ENCODE measurements at regions not wholly inside any gene's neighbourhood (a gene's known extent, or its start where the extent isn't known, plus 50 kb on each side); places are given as distances from the start of the nearest gene placed in this dataset.

GRCh38 chrY:15650056-15650455 is 1125.7 kb downstream of the NLGN4Y start:
- 51% methylated on average over 2 of the region's 2 CpGs for whole genome bisulfite sequencing

GRCh38 chrY:15688531-15688930 is 1164.2 kb downstream of the NLGN4Y start:
- Histone ChIP-seq H3K9me3 (ENCODE audit: control insufficient read depth, low read length) (no peaks in the 10 kb centered on the region), H3K27me3 (ENCODE audit: control insufficient read depth, insufficient read depth) (no peaks in the 10 kb centered on the region), H3K4me1 (ENCODE audit: control insufficient read depth, insufficient read depth, low read length) (no peaks in the 10 kb centered on the region), H3K27ac (ENCODE audit: low read length) (no peak overlapping the region), H3K4me3 (ENCODE audit: low read length) (no peak overlapping the region)
- no peak for DNase-seq
- 42% methylated on average over 1 of the region's 1 CpG for WGBS
- intact Hi-C loops (cut with DNase I): no loop called here
- no peak for ATAC-seq

More at GRCh38 chrY:15650056-15650455, 1125.7 kb downstream of the NLGN4Y start:
- intact Hi-C loops (cut with DNase I): no loop called here
- H3K27ac ChIP-seq (ENCODE audit: low read length): no peak overlapping the region
- DNase-seq (no peak), ATAC-seq (no peak)
- H3K9me3 ChIP-seq (ENCODE audit: control insufficient read depth, low read length): no peaks in the 10 kb centered on the region
- no peak overlapping the region for H3K4me3 ChIP-seq (ENCODE audit: low read length)
- H3K27me3 ChIP-seq (ENCODE audit: control insufficient read depth, insufficient read depth): no peaks in the 10 kb centered on the region
- H3K4me1 ChIP-seq (ENCODE audit: control insufficient read depth, insufficient read depth, low read length): no peaks in the 10 kb centered on the region

- DNase-seq (no peak), ATAC-seq (no peak)
- 93% methylated on average over 1 of the region's 1 CpG for WGBS
- Histone ChIP-seq H3K9me3 (ENCODE audit: control insufficient read depth, low read length) (no peaks in the 10 kb centered on the region), H3K4me3 (ENCODE audit: low read length) (no peak overlapping the region), H3K27me3 (ENCODE audit: control insufficient read depth, insufficient read depth) (no peaks in the 10 kb centered on the region), H3K27ac (ENCODE audit: low read length) (no peak overlapping the region), H3K4me1 (ENCODE audit: control insufficient read depth, insufficient read depth, low read length) (no peaks in the 10 kb centered on the region)
- intact Hi-C loops (cut with DNase I): no loop called here
Observed at GRCh38 chrY:15689994-15690393, 1165.7 kb downstream of the NLGN4Y start.

- H3K9me3 ChIP-seq (ENCODE audit: control insufficient read depth, low read length): no peaks in the 10 kb centered on the region
- DNase-seq (no peak), ATAC-seq (no peak)
- no peaks in the 10 kb centered on the region for H3K27me3 ChIP-seq (ENCODE audit: control insufficient read depth, insufficient read depth)
- H3K4me1 ChIP-seq (ENCODE audit: control insufficient read depth, insufficient read depth, low read length): no peaks in the 10 kb centered on the region
- H3K27ac ChIP-seq (ENCODE audit: low read length): no peak overlapping the region
- no peak overlapping the region for H3K4me3 ChIP-seq (ENCODE audit: low read length)
- intact Hi-C loops (cut with DNase I): no loop called here
- WGBS: 90% methylated on average over 1 of the region's 1 CpG
Observed at GRCh38 chrY:15702131-15702530, 1177.8 kb downstream of the NLGN4Y start.

- no peaks in the 10 kb centered on the region for H3K9me3 ChIP-seq (ENCODE audit: control insufficient read depth, low read length)
- no peak overlapping the region for H3K4me3 ChIP-seq (ENCODE audit: low read length)
- 65% methylated on average over 5 of the region's 5 CpGs for WGBS
- H3K4me1 ChIP-seq (ENCODE audit: control insufficient read depth, insufficient read depth, low read length): no peaks in the 10 kb centered on the region
- intact Hi-C loops (cut with DNase I): no loop called here
- ATAC-seq (no peak), DNase-seq (no peak)
- no peaks in the 10 kb centered on the region for H3K27me3 ChIP-seq (ENCODE audit: control insufficient read depth, insufficient read depth)
- no peak overlapping the region for H3K27ac ChIP-seq (ENCODE audit: low read length)
Observed at GRCh38 chrY:15704906-15705305, 1180.6 kb downstream of the NLGN4Y start.

GRCh38 chrY:15749533-15750433 is 1225.5 kb downstream of the NLGN4Y start:
- H3K9me3 ChIP-seq (ENCODE audit: control insufficient read depth, low read length): no peaks in the 10 kb centered on the region
- H3K4me3 ChIP-seq (ENCODE audit: low read length): no peak overlapping the region
- no peaks in the 10 kb centered on the region for H3K27me3 ChIP-seq (ENCODE audit: control insufficient read depth, insufficient read depth)
- ATAC-seq (no peak), DNase-seq (no peak)
- WGBS: 48% methylated on average over 5 of the region's 5 CpGs
- no peak overlapping the region for H3K27ac ChIP-seq (ENCODE audit: low read length)
- intact Hi-C loops (cut with DNase I): no loop called here
- H3K4me1 ChIP-seq (ENCODE audit: control insufficient read depth, insufficient read depth, low read length): no peaks in the 10 kb centered on the region

- WGBS: 68% methylated on average over 2 of the region's 2 CpGs
- no peaks in the 10 kb centered on the region for H3K27me3 ChIP-seq (ENCODE audit: control insufficient read depth, insufficient read depth)
- intact Hi-C loops (cut with DNase I): no loop called here
- no peaks in the 10 kb centered on the region for H3K4me1 ChIP-seq (ENCODE audit: control insufficient read depth, insufficient read depth, low read length)
- H3K4me3 ChIP-seq (ENCODE audit: low read length): no peak overlapping the region
- no peak overlapping the region for H3K27ac ChIP-seq (ENCODE audit: low read length)
- no peaks in the 10 kb centered on the region for H3K9me3 ChIP-seq (ENCODE audit: control insufficient read depth, low read length)
- DNase-seq (no peak), ATAC-seq (no peak)
Observed at GRCh38 chrY:15751001-15751400, 1226.7 kb downstream of the NLGN4Y start.

- WGBS: 56% methylated on average over 5 of the region's 5 CpGs
- intact Hi-C loops (cut with DNase I): no loop called here
- H3K4me1 ChIP-seq (ENCODE audit: control insufficient read depth, insufficient read depth, low read length): no peaks in the 10 kb centered on the region
- H3K9me3 ChIP-seq (ENCODE audit: control insufficient read depth, low read length): no peaks in the 10 kb centered on the region
- DNase-seq (no peak), ATAC-seq (no peak)
- no peaks in the 10 kb centered on the region for H3K27me3 ChIP-seq (ENCODE audit: control insufficient read depth, insufficient read depth)
- no peak overlapping the region for H3K4me3 ChIP-seq (ENCODE audit: low read length)
- no peak overlapping the region for H3K27ac ChIP-seq (ENCODE audit: low read length)
Observed at GRCh38 chrY:15756266-15756665, 1231.9 kb downstream of the NLGN4Y start.

- ATAC-seq: no peak
- no peaks in the 10 kb centered on the region for H3K27me3 ChIP-seq (ENCODE audit: control insufficient read depth, insufficient read depth)
- H3K27ac ChIP-seq (ENCODE audit: low read length): no peak overlapping the region
- 33% methylated on average over 3 of the region's 3 CpGs for WGBS
- no peaks in the 10 kb centered on the region for H3K4me1 ChIP-seq (ENCODE audit: control insufficient read depth, insufficient read depth, low read length)
- no peak overlapping the region for H3K4me3 ChIP-seq (ENCODE audit: low read length)
- H3K9me3 ChIP-seq (ENCODE audit: control insufficient read depth, low read length): no peaks in the 10 kb centered on the region
- intact Hi-C loops (cut with DNase I): no loop called here
- DNase-seq: no peak
Observed at GRCh38 chrY:15773579-15773978, 1249.2 kb downstream of the NLGN4Y start.

- intact Hi-C loops (cut with DNase I): no loop called here
- no peaks in the 10 kb centered on the region for H3K4me1 ChIP-seq (ENCODE audit: control insufficient read depth, insufficient read depth, low read length)
- ATAC-seq (no peak), DNase-seq (no peak)
- H3K9me3 ChIP-seq (ENCODE audit: control insufficient read depth, low read length): no peaks in the 10 kb centered on the region
- H3K27me3 ChIP-seq (ENCODE audit: control insufficient read depth, insufficient read depth): no peaks in the 10 kb centered on the region
- H3K4me3 ChIP-seq (ENCODE audit: low read length): no peak overlapping the region
- no peak overlapping the region for H3K27ac ChIP-seq (ENCODE audit: low read length)
- 40% methylated on average over 3 of the region's 3 CpGs for WGBS
Observed at GRCh38 chrY:15775880-15776279, 1251.6 kb downstream of the NLGN4Y start.

GRCh38 chrY:15779891-15780290 is 1255.6 kb downstream of the NLGN4Y start:
- H3K27me3 ChIP-seq (ENCODE audit: control insufficient read depth, insufficient read depth): no peaks in the 10 kb centered on the region
- no peaks in the 10 kb centered on the region for H3K4me1 ChIP-seq (ENCODE audit: control insufficient read depth, insufficient read depth, low read length)
- no peak for ATAC-seq
- H3K9me3 ChIP-seq (ENCODE audit: control insufficient read depth, low read length): no peaks in the 10 kb centered on the region
- intact Hi-C loops (cut with DNase I): no loop called here
- H3K27ac ChIP-seq (ENCODE audit: low read length): no peak overlapping the region
- no peak overlapping the region for H3K4me3 ChIP-seq (ENCODE audit: low read length)
- no peak for DNase-seq

GRCh38 chrY:15800021-15800420 is 1275.7 kb downstream of the NLGN4Y start:
- 22% methylated on average over 3 of the region's 3 CpGs for WGBS
- H3K27me3 ChIP-seq (ENCODE audit: control insufficient read depth, insufficient read depth): no peaks in the 10 kb centered on the region

More at GRCh38 chrY:15800021-15800420, 1275.7 kb downstream of the NLGN4Y start:
- no peak overlapping the region for H3K27ac ChIP-seq (ENCODE audit: low read length)
- ATAC-seq: no peak
- no peaks in the 10 kb centered on the region for H3K9me3 ChIP-seq (ENCODE audit: control insufficient read depth, low read length)
- no peak for DNase-seq
- intact Hi-C loops (cut with DNase I): no loop called here
- no peak overlapping the region for H3K4me3 ChIP-seq (ENCODE audit: low read length)
- H3K4me1 ChIP-seq (ENCODE audit: control insufficient read depth, insufficient read depth, low read length): no peaks in the 10 kb centered on the region
